ENCODE measurements at regions not wholly inside any gene's neighbourhood (a gene's known extent, or its start where the extent isn't known, plus 50 kb on each side); places are given as distances from the start of the nearest gene placed in this dataset.

- DNase-seq: no peak
Measured at GRCh38 chr15:81569286-81570080, 195.5 kb upstream of the TMC3 start.

GRCh38 chr15:81567924-81568323 is 193.9 kb upstream of the TMC3 start:
- no peak for DNase-seq

GRCh38 chr15:81562986-81563385 is 189.0 kb upstream of the TMC3 start:
- no peak for DNase-seq

GRCh38 chr15:81560405-81560804 is 186.4 kb upstream of the TMC3 start:
- DNase-seq: no peak

GRCh38 chr15:81558056-81558455 is 184.0 kb upstream of the TMC3 start:
- no peak for DNase-seq

- DNase-seq: no peak
Measured at GRCh38 chr15:81555346-81555745, 181.3 kb upstream of the TMC3 start.

- no peak for DNase-seq
Measured at GRCh38 chr15:81548365-81549130, 174.5 kb upstream of the TMC3 start.

- DNase-seq: no peak
Measured at GRCh38 chr15:81547521-81548132, 173.6 kb upstream of the TMC3 start.

- no peak for DNase-seq
Measured at GRCh38 chr15:81544385-81544784, 170.4 kb upstream of the TMC3 start.

GRCh38 chr15:81540909-81541308 is 166.9 kb upstream of the TMC3 start:
- DNase-seq: no peak

- no peak for DNase-seq
Measured at GRCh38 chr15:81536356-81536755, 162.3 kb upstream of the TMC3 start.

- no peak for DNase-seq
Measured at GRCh38 chr15:81534124-81534523, 160.1 kb upstream of the TMC3 start.

- DNase-seq: no peak
Measured at GRCh38 chr15:81532001-81532400, 158.0 kb upstream of the TMC3 start.

- no peak for DNase-seq
Measured at GRCh38 chr15:81531109-81531592, 157.1 kb upstream of the TMC3 start.

GRCh38 chr15:81530271-81530691 is 156.3 kb upstream of the TMC3 start:
- no peak for DNase-seq

GRCh38 chr15:81529481-81529880 is 155.5 kb upstream of the TMC3 start:
- DNase-seq: no peak

GRCh38 chr15:81526029-81526428 is 152.0 kb upstream of the TMC3 start:
- DNase-seq: no peak

GRCh38 chr15:81524496-81524895 is 150.5 kb upstream of the TMC3 start:
- no peak for DNase-seq

- DNase-seq: no peak
Measured at GRCh38 chr15:81523867-81524266, 149.9 kb upstream of the TMC3 start.

GRCh38 chr15:81520480-81520879 is 146.5 kb upstream of the TMC3 start:
- no peak for DNase-seq

GRCh38 chr15:81516461-81516860 is 142.4 kb upstream of the TMC3 start:
- DNase-seq: no peak

- no peak for DNase-seq
Measured at GRCh38 chr15:81516012-81516411, 142.0 kb upstream of the TMC3 start.

- DNase-seq: no peak
Measured at GRCh38 chr15:81514725-81515124, 140.7 kb upstream of the TMC3 start.

- DNase-seq: no peak
Measured at GRCh38 chr15:81511138-81511537, 137.1 kb upstream of the TMC3 start.

All from NCI-H2081 treated with DMSO at 0.1 percent for 48 hours (cell line).